ENCODE measurements at regions not wholly inside any gene's neighbourhood (a gene's known extent, or its start where the extent isn't known, plus 50 kb on each side); places are given as distances from the start of the nearest gene placed in this dataset.

GRCh38 chr10:24080207-24080606 is 128.7 kb upstream of the KIAA1217 start:
- H3K4me1 ChIP-seq (ENCODE audit: insufficient read depth, low read length), result no peaks in the 10 kb centered on the region
- intact Hi-C loops (cut with DNase I, micrococcal nuclease), result no loop called here
- no peak for DNase-seq
- ChIA-PET POLR2A (no interaction called here), CTCF (no interaction called here)
- H3K36me3 ChIP-seq (ENCODE audit: insufficient read depth, low read length), result no peaks in the 10 kb centered on the region
- no peak overlapping the region for H3K4me3 Mint-ChIP-seq
- no peaks in the 10 kb centered on the region for H3K4me1 Mint-ChIP-seq (ENCODE audit: low read depth)
- no peaks in the 10 kb centered on the region for H3K36me3 Mint-ChIP-seq (ENCODE audit: low read depth)
- no peak for ATAC-seq (ENCODE audit: poor library complexity)
- no peak overlapping the region for H3K4me3 ChIP-seq (ENCODE audit: low read length)
- no peaks in the 10 kb centered on the region for H3K27me3 Mint-ChIP-seq
- H3K27ac Mint-ChIP-seq, result no peak overlapping the region
- no peaks in the 10 kb centered on the region for H3K27me3 ChIP-seq (ENCODE audit: control insufficient read depth in 1 of 2, insufficient read depth in 2 of 2, low read length in 2 of 2)
- no peaks in the 10 kb centered on the region for H3K9me3 ChIP-seq (ENCODE audit: control insufficient read depth in 1 of 2, insufficient read depth in 1 of 2, low read length in 2 of 2)
- no peak overlapping the region for H3K27ac ChIP-seq (ENCODE audit: low read depth in 1 of 2, low read length in 2 of 2)
- no peak for TF ChIP-seq CTCF (IDR thresholded peaks at IDR 0.05)
- no peaks in the 10 kb centered on the region for H3K9me3 Mint-ChIP-seq

DNA sequence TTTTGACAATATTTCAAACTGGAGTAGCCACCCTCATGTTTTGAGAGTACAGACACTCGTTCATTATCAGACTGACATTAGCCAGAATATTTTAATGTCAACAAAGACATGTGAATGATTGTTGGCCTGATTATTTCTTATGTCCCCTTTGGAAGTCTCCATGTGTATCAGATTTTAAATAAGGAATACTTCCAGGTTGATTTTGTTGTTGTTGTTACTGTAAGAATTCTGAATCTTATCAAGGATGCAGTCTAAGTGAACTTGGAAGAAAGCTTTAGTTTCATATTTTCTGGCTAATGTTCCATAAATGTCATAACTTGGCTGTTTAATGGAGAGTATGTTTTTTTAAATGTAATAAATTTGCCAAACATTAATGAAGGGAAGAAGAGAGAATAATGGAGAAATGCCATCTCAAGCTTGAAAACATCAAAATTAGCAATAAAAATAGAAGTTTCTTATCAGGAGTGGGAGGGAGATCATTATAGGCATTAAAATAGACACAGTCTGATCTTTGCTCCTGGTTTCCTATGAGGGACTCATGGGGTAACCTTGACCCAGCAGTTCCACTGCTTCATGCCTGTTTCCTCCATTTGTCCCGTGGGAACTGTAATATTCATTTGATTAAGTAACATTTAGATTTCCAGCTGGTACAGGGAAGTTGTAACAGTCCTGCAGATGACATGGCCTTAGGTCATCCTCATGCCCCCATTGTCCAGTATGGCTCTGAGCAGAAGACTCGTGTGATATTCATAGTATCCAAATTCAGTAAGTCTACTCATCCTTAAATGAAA is 122.4 kb upstream of the KIAA1217 start:
- no peak for ATAC-seq (ENCODE audit: poor library complexity)
- Mint-ChIP-seq H3K4me1 (ENCODE audit: low read depth) (no peaks in the 10 kb centered on the region), H3K36me3 (ENCODE audit: low read depth) (no peaks in the 10 kb centered on the region), H3K27ac (no peak overlapping the region), H3K9me3 (no peaks in the 10 kb centered on the region), H3K4me3 (no peak overlapping the region), H3K27me3 (no peaks in the 10 kb centered on the region)
- no peaks in the 10 kb centered on the region for H3K9me3 ChIP-seq (ENCODE audit: control insufficient read depth in 1 of 2, insufficient read depth in 1 of 2, low read length in 2 of 2)
- no peak for DNase-seq
- H3K4me1 ChIP-seq (ENCODE audit: insufficient read depth, low read length), result no peaks in the 10 kb centered on the region
- TF ChIP-seq CTCF (IDR thresholded peaks at IDR 0.05), result no peak
- intact Hi-C loops (cut with DNase I, micrococcal nuclease), result no loop called here
- no peak overlapping the region for H3K27ac ChIP-seq (ENCODE audit: low read depth in 1 of 2, low read length in 2 of 2)
- CTCF ChIA-PET, result no interaction called here
- H3K27me3 ChIP-seq (ENCODE audit: control insufficient read depth in 1 of 2, insufficient read depth in 2 of 2, low read length in 2 of 2), result no peaks in the 10 kb centered on the region
- POLR2A ChIA-PET, result no interaction called here
- no peaks in the 10 kb centered on the region for H3K36me3 ChIP-seq (ENCODE audit: insufficient read depth, low read length)
- H3K4me3 ChIP-seq (ENCODE audit: low read length), result no peak overlapping the region

DNA sequence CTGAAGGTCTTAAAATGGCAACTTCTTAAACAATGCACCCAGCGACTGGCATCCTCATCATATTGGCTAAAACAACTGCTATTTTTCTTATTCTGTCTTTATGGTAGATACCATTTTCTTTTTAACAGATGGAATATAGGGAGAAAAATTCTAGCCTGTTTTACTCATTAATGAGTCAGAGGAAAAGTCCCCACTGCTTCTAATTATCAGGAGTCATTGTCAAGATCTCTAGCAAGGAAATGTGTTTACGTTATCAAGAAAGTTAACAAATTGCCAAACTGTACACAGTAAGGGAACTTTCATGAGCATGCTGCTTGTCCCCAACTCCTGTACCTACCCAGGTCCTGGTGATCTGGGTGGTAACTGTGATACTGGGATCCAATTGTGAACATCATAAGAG is 117.7 kb upstream of the KIAA1217 start:
- CTCF ChIA-PET, result no interaction called here
- POLR2A ChIA-PET, result no interaction called here

More for the DNA sequence above, 117.7 kb upstream of the KIAA1217 start:
- Mint-ChIP-seq H3K27ac (no peak overlapping the region), H3K4me3 (no peak overlapping the region), H3K27me3 (no peaks in the 10 kb centered on the region), H3K9me3 (peaks cover 10% of the 10 kb centered on the region), H3K36me3 (ENCODE audit: low read depth) (no peaks in the 10 kb centered on the region), H3K4me1 (ENCODE audit: low read depth) (no peaks in the 10 kb centered on the region)
- no peaks in the 10 kb centered on the region for H3K4me1 ChIP-seq (ENCODE audit: insufficient read depth, low read length)
- H3K4me3 ChIP-seq (ENCODE audit: low read length), result no peak overlapping the region
- H3K9me3 ChIP-seq (ENCODE audit: control insufficient read depth in 1 of 2, insufficient read depth in 1 of 2, low read length in 2 of 2), result peaks cover 0 to 6% of the 10 kb centered on the region in 2 experiments
- ATAC-seq (ENCODE audit: poor library complexity), result no peak
- no peak for DNase-seq
- no peaks in the 10 kb centered on the region for H3K27me3 ChIP-seq (ENCODE audit: control insufficient read depth in 1 of 2, insufficient read depth in 2 of 2, low read length in 2 of 2)
- no peak for TF ChIP-seq CTCF (IDR thresholded peaks at IDR 0.05)
- no peaks in the 10 kb centered on the region for H3K36me3 ChIP-seq (ENCODE audit: insufficient read depth, low read length)
- H3K27ac ChIP-seq (ENCODE audit: low read depth in 1 of 2, low read length in 2 of 2), result no peak overlapping the region
- intact Hi-C loops (cut with DNase I, micrococcal nuclease), result no loop called here

All from CD4-positive, alpha-beta T cell (primary cell).